ELF-1 (cell line): ENCODE measurements at regions not wholly inside any gene's neighbourhood (a gene's known extent, or its start where the extent isn't known, plus 50 kb on each side); places are given as distances from the start of the nearest gene placed in this dataset.

Source experiments
- DNase-seq: peaks from one replicate; pipeline ENCODE4 v3.0.0-alpha.2; 2016; ENCODE audit warnings: low read depth, low spot score

GRCh38 chr10:78296785-78297184, 263.1 kb downstream of the RPS24 start:
- DNase-seq, result no peak

- DNase-seq, result no peak
Observed at GRCh38 chr10:78297997-78298396, 264.3 kb downstream of the RPS24 start.

GRCh38 chr10:78298835-78299234, 265.2 kb downstream of the RPS24 start:
- no peak for DNase-seq

- DNase-seq, result no peak
Observed at GRCh38 chr10:78299851-78300468, 266.3 kb downstream of the RPS24 start.

- no peak for DNase-seq
Observed at GRCh38 chr10:78300526-78300925, 266.9 kb downstream of the RPS24 start.

- DNase-seq, result no peak
Observed at GRCh38 chr10:78301481-78301880, 267.8 kb downstream of the RPS24 start.

- DNase-seq, result peak; percentile 51
Observed at GRCh38 chr10:78301891-78302738, 268.5 kb downstream of the RPS24 start.

GRCh38 chr10:78302739-78302988, 269.0 kb downstream of the RPS24 start:
- no peak for DNase-seq

GRCh38 chr10:78302989-78303854, 269.6 kb downstream of the RPS24 start:
- peak; percentile 99 for DNase-seq

GRCh38 chr10:78304091-78305045, 270.7 kb downstream of the RPS24 start:
- DNase-seq, result no peak

- no peak for DNase-seq
Observed at GRCh38 chr10:78305311-78305710, 271.6 kb downstream of the RPS24 start.

GRCh38 chr10:78306358-78306757, 272.7 kb downstream of the RPS24 start:
- no peak for DNase-seq

GRCh38 chr10:78307576-78307975, 273.9 kb downstream of the RPS24 start:
- DNase-seq, result no peak

GRCh38 chr10:78309536-78310237, 276.0 kb downstream of the RPS24 start:
- no peak for DNase-seq

- no peak for DNase-seq
Observed at GRCh38 chr10:78310481-78311080, 276.9 kb downstream of the RPS24 start.

GRCh38 chr10:78312197-78313047, 278.8 kb downstream of the RPS24 start:
- DNase-seq, result peak; percentile 54

GRCh38 chr10:78313048-78313381, 279.4 kb downstream of the RPS24 start:
- DNase-seq, result no peak

GRCh38 chr10:78313636-78314035, 280.0 kb downstream of the RPS24 start:
- no peak for DNase-seq

GRCh38 chr10:78314651-78315050, 281.0 kb downstream of the RPS24 start:
- no peak for DNase-seq
